ENCODE measurements at regions not wholly inside any gene's neighbourhood (a gene's known extent, or its start where the extent isn't known, plus 50 kb on each side); places are given as distances from the start of the nearest gene placed in this dataset.

- TF ChIP-seq CTCF (IDR thresholded peaks at IDR 0.05; ENCODE audit: low read depth, low read length, missing control alignments), result no peak
- no peak overlapping the region for H3K4me3 ChIP-seq (ENCODE audit: low read depth, low read length)
- in situ Hi-C loops (cut with HindIII; ENCODE audit: low sequenced_read_pairs), result no loop called here
- no peak for DNase-seq (ENCODE audit: low read depth)
These were observed 217.3 kb upstream of the KLF4 start for GRCh38 chr9:107706701-107707427.

DNA sequence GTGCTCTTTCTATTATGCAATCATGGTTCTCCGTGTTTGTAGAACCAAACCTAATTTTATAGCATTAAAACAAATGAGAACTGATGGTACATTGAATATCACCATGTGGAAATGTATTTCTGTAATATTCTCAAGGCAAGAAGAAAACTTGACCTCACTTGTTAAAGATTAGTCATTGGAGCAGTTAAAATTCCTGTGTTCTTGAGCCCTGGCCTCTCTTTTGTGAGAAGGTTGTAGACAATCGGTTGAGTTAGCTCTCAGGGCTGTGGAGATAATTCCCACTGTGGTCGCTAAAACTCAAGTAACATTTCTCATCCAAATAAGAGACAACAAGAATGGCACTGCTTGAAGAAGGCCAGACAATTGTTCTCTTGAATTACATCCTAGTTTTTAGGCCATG is 216.0 kb upstream of the KLF4 start:
- no peak for TF ChIP-seq CTCF (IDR thresholded peaks at IDR 0.05; ENCODE audit: low read depth, low read length, missing control alignments)
- H3K4me3 ChIP-seq (ENCODE audit: low read depth, low read length), result no peak overlapping the region
- no peak for DNase-seq (ENCODE audit: low read depth)
- in situ Hi-C loops (cut with HindIII; ENCODE audit: low sequenced_read_pairs), result no loop called here

DNA sequence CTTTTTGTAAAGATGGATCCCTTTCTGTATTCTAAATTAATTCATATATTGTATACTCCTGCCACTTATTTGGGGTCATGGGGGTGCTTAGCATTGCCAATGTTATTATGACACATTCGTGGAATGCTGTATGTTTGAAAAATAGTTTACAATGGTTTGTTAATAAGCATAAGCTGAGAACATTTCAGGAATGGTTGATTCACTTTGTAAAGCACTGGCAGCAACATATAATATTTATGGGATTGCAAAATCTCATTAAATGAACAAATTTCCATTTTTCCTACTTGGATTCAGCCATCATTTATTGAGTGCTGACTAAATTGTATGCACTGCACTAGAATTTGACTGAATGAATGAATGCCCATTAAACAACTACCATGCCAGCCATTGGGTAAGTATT is 215.2 kb upstream of the KLF4 start:
- in situ Hi-C loops (cut with HindIII; ENCODE audit: low sequenced_read_pairs), result no loop called here
- no peak for DNase-seq (ENCODE audit: low read depth)
- no peak for TF ChIP-seq CTCF (IDR thresholded peaks at IDR 0.05; ENCODE audit: low read depth, low read length, missing control alignments)
- no peak overlapping the region for H3K4me3 ChIP-seq (ENCODE audit: low read depth, low read length)

GRCh38 chr9:107703651-107704050 is 214.1 kb upstream of the KLF4 start:
- no peak overlapping the region for H3K4me3 ChIP-seq (ENCODE audit: low read depth, low read length)
- no peak for DNase-seq (ENCODE audit: low read depth)
- in situ Hi-C loops (cut with HindIII; ENCODE audit: low sequenced_read_pairs), result no loop called here
- no peak for TF ChIP-seq CTCF (IDR thresholded peaks at IDR 0.05; ENCODE audit: low read depth, low read length, missing control alignments)

- no peak overlapping the region for H3K4me3 ChIP-seq (ENCODE audit: low read depth, low read length)
- DNase-seq (ENCODE audit: low read depth), result no peak
- no peak for TF ChIP-seq CTCF (IDR thresholded peaks at IDR 0.05; ENCODE audit: low read depth, low read length, missing control alignments)
- in situ Hi-C loops (cut with HindIII; ENCODE audit: low sequenced_read_pairs), result no loop called here
These were observed 211.3 kb upstream of the KLF4 start for GRCh38 chr9:107700847-107701246.

GRCh38 chr9:107699231-107699630 is 209.7 kb upstream of the KLF4 start:
- in situ Hi-C loops (cut with HindIII; ENCODE audit: low sequenced_read_pairs), result no loop called here
- no peak for TF ChIP-seq CTCF (IDR thresholded peaks at IDR 0.05; ENCODE audit: low read depth, low read length, missing control alignments)
- no peak overlapping the region for H3K4me3 ChIP-seq (ENCODE audit: low read depth, low read length)
- no peak for DNase-seq (ENCODE audit: low read depth)

All from astrocyte of the cerebellum (primary cell).